Lung (tissue), 11 donors: ENCODE measurements at regions not wholly inside any gene's neighbourhood (a gene's known extent, or its start where the extent isn't known, plus 50 kb on each side); places are given as distances from the start of the nearest gene placed in this dataset.

Source experiments
- ATAC-seq: fragments of 200-7000 bp; cut with Tn5 transposase; one replicate; pipeline ENCODE4 v1.9.1; 2020; ENCODE audit warnings: moderate number of reproducible peaks; ENCODE audit not compliant: insufficient read depth, low FRiP score
- DNase-seq, 3 donors: peaks; one replicate each; pipeline ENCODE4 v3.0.0-alpha.2; 2013 to 2017
- H3K27ac ChIP-seq, 2 donors: one replicate each; pipeline ENCODE4 v1.5.1; 2013; ENCODE audit warnings: mild to moderate bottlenecking in 2 of 2, moderate library complexity in 2 of 2, control low read depth in 1 of 2, inconsistent platforms in 1 of 2, low read depth in 1 of 2, low read length in 1 of 2
- H3K27me3 ChIP-seq, 3 donors: one replicate each; pipeline ENCODE4 v1.5.1; 2013; ENCODE audit warnings: low read length in 2 of 3; ENCODE audit not compliant: control insufficient read depth in 3 of 3, insufficient read depth in 3 of 3
- H3K36me3 ChIP-seq, 4 donors: one replicate each; pipeline ENCODE4 v1.5.1; 2013; ENCODE audit warnings: low read length in 4 of 4, mild to moderate bottlenecking in 1 of 4, moderate library complexity in 1 of 4; ENCODE audit not compliant: control insufficient read depth in 4 of 4, insufficient read depth in 4 of 4
- H3K4me1 ChIP-seq, 5 donors: one replicate each; pipeline ENCODE4 v1.5.1; 2013; ENCODE audit warnings: low read length in 5 of 5, mild to moderate bottlenecking in 2 of 5, moderate library complexity in 1 of 5; ENCODE audit not compliant: control insufficient read depth in 5 of 5, insufficient read depth in 5 of 5
- H3K4me3 ChIP-seq: one replicate; pipeline ENCODE4 v1.5.1; 2013; ENCODE audit warnings: mild to moderate bottlenecking, control low read depth, moderate library complexity
- H3K9ac ChIP-seq, 2 donors: one replicate each; pipeline ENCODE4 v1.5.1; 2013; ENCODE audit warnings: low read length in 2 of 2, control low read depth in 1 of 2; ENCODE audit not compliant: insufficient read depth in 1 of 2
- H3K9me3 ChIP-seq, 4 donors: one replicate each; pipeline ENCODE4 v1.5.1; 2013; ENCODE audit warnings: low read length in 3 of 4, mild to moderate bottlenecking in 1 of 4, moderate library complexity in 1 of 4; ENCODE audit not compliant: control insufficient read depth in 4 of 4, insufficient read depth in 3 of 4
- CTCF ChIP-seq: IDR thresholded peaks from 2 replicates; pipeline ENCODE4 v1.5.1; 2012; ENCODE audit warnings: mild to moderate bottlenecking; ENCODE audit errors: control extremely low read depth, extremely low read depth
- WGBS, 2 donors: extraction: QIAGEN DNeasy Blood & Tissue Kit; methylation state at CpG; one replicate each; pipeline ENCODE4 v1.1.7; 2013; 5-methylcytosine and 5-hydroxymethylcytosine counted together
- donor health status: control.
- donor health status: control.
- donor health status: Bipolar disorder and iron deficiency.
- donor health status: healthy.
- donor health status: DM: yes; HTN: yes; CAD: no.

DNA sequence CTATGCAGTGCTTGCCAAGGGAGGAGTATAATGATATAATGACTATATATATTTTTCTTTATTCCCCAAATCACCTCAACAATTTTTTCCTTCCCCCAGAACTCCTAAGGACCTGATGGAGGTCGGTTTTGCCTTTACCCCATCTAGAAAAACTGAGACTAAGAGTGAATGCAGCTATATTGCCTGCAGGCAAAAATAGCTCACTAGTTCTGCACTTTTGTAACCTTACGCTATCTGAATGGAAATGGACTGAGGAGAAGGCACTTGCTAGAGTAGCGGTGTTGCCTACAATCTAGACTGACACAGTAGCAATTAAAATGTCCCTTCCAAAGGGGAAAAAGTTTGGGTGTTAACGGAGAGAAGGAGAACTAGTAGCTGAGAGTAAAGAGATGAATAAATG lies 379.5 kb upstream of the SEMA6D start:
- Histone ChIP-seq H3K9me3 (peaks cover 0 to 2% (median 0%) of the 10 kb centered on the region in 4 donors), H3K27me3 (no peaks in the 10 kb centered on the region), H3K36me3 (no peaks in the 10 kb centered on the region), H3K4me3 (no peak overlapping the region), H3K27ac (no peak overlapping the region), H3K4me1 (peaks cover 0 to 8% (median 3%) of the 10 kb centered on the region in 5 donors), H3K9ac (no peak overlapping the region)
- ATAC-seq: no peak
- DNase-seq: no peak
- TF ChIP-seq CTCF: no peak
- 84 to 91% methylated on average over 4 of the region's 4 CpGs for WGBS, 2 donors

- Histone ChIP-seq H3K27me3 (no peaks in the 10 kb centered on the region), H3K27ac (no peak overlapping the region), H3K4me3 (no peak overlapping the region), H3K36me3 (no peaks in the 10 kb centered on the region), H3K9ac (no peak overlapping the region), H3K4me1 (peaks cover 0 to 5% (median 0%) of the 10 kb centered on the region in 5 donors), H3K9me3 (peaks cover 0 to 2% (median 0%) of the 10 kb centered on the region in 4 donors)
- 84 to 87% methylated on average over 3 of the region's 3 CpGs for WGBS, 2 donors
- no peak for DNase-seq
- no peak for ATAC-seq
- no peak for TF ChIP-seq CTCF
Measured at GRCh38 chr15:47338771-47339170, 378.5 kb upstream of the SEMA6D start.

- H3K4me3 ChIP-seq: no peak overlapping the region
- H3K4me1 ChIP-seq: peaks cover 0 to 5% (median 0%) of the 10 kb centered on the region in 5 donors
- no peaks in the 10 kb centered on the region for H3K36me3 ChIP-seq
- no peak for TF ChIP-seq CTCF
- H3K27me3 ChIP-seq: no peaks in the 10 kb centered on the region
- H3K9ac ChIP-seq: no peak overlapping the region
- ATAC-seq (no peak), DNase-seq (peak in 2 of 3 donors; percentile 22 to 33)
- H3K27ac ChIP-seq: no peak overlapping the region
- 76 to 85% methylated on average over 4 of the region's 4 CpGs for WGBS, 2 donors
- no peaks in the 10 kb centered on the region for H3K9me3 ChIP-seq
Measured at GRCh38 chr15:47339800-47340570, 377.3 kb upstream of the SEMA6D start.
